Non-pigmented ciliary epithelial cell (primary cell): ENCODE measurements at regions not wholly inside any gene's neighbourhood (a gene's known extent, or its start where the extent isn't known, plus 50 kb on each side); places are given as distances from the start of the nearest gene placed in this dataset.

Experiments used
- DNase-seq: peaks from one replicate; pipeline ENCODE4 v3.0.0-alpha.2; 2010; ENCODE audit warnings: low read depth

- no peak for DNase-seq
Observed at GRCh38 chr4:96786306-96786705, 946.4 kb downstream of the PDHA2 start.

GRCh38 chr4:96787766-96788165 lies 947.9 kb downstream of the PDHA2 start:
- DNase-seq, result no peak

DNA sequence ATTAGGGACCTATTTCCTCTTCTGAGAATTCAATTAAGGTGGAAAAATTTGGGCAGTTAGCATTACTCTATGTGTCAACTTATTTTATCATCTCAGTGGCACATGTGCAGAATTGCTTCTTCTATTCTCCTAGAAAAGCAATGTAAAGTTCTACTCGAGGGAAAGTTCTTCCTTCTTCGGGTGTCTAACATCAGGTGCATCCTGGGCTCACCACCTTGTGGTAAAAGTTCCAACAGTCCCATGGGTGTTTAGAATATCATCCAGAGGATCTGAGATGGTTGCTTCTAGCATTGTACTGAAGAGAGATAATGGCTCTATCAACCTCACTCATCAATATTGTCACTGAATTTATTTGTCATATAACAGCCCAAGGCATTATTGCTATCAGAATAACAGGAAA lies 969.7 kb downstream of the PDHA2 start:
- DNase-seq, result no peak

GRCh38 chr4:96827086-96827485 lies 987.2 kb downstream of the PDHA2 start:
- DNase-seq, result no peak

- peak; percentile 32 for DNase-seq
Observed at GRCh38 chr4:96833831-96834230, 993.9 kb downstream of the PDHA2 start.

GRCh38 chr4:96835991-96836390 lies 996.1 kb downstream of the PDHA2 start:
- no peak for DNase-seq

DNA sequence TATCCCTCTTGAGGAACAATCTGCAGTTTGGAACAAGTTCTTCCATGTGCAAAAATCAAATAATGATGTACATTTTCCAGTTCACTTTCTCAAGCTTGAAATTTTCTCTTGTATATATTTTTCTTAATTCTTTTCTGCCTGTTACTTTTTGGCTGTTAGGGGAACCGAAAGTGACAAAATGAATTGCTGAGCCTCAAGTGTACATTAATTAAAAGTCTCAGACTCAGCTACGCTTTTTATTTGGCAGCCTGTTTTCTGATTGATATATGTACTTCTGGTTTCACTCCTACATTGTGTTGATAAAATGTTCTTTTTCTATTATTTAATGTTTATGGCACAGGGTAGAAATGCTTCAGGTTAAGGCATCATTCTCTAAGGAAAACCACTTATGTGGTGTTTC lies 999.5 kb downstream of the PDHA2 start:
- DNase-seq, result no peak

DNA sequence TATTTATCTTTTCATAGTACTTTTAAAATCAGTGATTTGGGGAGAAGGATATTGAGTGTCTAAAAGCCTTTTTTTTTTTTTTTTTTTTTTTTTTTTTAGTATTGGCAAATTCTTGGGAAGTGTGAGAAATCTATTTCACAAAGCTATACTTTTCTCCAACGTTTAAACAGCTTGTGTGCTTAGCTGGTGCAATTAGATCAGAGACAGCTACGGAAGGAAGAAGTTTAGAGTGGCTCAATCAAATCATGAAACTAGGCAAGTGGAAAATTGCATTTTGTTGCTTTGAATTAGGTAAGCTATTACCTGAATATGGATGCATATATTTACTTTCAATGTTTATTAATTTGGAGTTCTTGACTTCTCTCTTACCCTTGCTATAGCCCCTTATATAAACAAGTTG lies 1001.9 kb downstream of the PDHA2 start:
- DNase-seq, result no peak

DNA sequence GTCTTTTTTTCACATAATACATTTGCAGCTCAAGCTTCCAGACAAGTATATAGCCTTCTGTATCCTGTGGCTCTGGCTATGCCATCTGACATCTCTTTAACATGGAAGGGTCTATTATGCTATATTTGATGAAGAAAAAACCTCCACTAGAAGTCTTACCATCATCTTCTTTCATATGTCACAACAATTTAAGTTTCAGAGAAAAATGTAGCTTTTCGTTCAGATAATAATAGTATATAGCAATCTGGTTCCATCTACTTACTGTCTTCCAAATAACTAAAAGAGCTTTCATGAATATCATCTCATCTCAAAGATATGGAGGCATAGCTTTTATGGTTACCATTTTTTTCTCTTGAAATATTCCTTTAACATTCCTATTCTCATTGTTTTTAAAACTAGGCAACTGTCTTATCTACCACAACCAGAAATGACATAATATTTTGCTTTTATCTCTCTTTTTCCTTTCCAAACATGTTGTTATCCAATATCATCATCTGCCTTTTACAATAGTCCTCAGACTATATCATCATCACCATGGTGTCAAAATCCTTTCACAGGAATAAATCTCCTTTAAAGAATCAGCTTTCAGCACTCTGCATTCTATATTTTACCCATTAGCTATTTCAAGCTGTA lies 1005.1 kb downstream of the PDHA2 start:
- no peak for DNase-seq

DNA sequence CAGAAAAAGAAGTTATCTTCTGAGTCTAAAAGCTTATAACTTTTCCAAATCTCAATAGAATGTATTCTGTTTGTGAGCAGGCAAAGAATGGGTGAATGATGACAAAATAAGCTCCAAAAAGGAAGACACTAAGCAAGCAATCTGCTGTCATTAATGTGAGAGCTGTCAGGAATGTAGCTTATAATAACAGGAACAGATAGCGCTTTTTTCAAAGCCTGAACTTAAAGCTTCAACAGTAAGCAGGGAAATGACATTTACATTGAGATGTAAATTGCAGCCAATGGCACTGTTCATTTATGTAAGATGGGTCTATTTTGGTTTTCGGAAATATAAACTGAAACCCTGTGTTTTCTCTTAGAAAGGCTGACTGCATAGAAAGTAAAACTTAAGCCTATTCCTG lies 1005.9 kb downstream of the PDHA2 start:
- DNase-seq, result no peak

DNA sequence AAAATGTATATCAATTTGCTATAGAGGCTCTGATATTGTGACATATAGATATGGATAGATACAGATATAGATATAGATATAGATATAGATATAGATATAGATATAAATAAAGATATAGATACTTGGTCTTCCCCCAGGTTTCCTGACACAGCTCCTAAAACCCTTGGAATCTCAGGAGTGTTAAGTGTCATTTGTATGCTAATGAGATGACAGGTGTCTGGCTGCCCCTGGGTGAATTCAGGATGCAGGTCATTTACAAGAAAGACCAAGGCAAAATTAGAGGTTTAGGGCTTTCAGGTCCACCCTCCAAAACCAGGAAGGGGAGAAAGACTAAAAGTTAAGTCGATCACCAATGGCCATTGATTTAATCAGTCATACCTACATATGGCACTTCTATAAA lies 1034.8 kb downstream of the PDHA2 start:
- DNase-seq, result no peak

GRCh38 chr4:96879527-96879926 lies 1039.6 kb downstream of the PDHA2 start:
- DNase-seq, result no peak

- DNase-seq, result no peak
Observed at GRCh38 chr4:96887857-96888256, 1048.0 kb downstream of the PDHA2 start.

DNA sequence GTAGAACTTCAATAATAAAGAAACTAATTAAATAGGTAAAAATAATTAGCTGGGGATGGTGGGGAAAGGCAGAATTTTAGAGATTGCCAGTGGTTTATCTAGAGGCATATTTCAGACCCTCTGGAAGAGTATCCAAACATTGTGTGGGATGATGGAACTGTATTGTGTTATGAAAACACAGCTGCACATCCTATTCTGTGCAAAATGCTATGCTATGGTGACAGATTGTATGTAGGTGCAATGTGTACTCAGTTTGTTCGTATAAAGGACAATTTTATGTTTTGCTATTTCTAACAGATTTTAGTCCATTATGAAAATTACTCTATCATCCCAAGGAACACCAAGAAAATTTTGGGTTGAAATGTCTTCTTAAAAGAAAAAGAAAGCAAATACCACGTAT lies 1054.7 kb downstream of the PDHA2 start:
- no peak for DNase-seq

- no peak for DNase-seq
Observed at GRCh38 chr4:96895826-96896225, 1055.9 kb downstream of the PDHA2 start.

DNA sequence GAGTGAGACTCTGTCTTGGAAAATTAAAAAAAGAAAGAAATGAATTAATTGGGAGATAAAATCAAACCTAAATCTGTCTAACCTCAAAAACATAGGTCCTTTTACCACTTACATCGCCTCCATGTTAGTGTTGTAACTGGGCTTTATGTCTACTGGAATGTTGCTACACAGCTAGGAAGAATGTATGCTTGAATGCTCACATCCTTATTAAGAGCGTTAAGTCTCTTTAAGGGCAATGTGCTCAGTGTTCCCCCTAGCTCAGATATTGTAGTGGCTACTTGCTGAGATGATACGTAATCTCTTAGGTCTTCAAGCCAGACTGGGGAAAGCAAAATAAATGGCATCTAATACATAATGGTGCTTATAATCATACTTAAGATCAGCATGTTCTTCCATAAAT lies 1072.8 kb downstream of the PDHA2 start:
- peak; percentile 14 for DNase-seq

GRCh38 chr4:96913441-96914080 lies 1073.7 kb downstream of the PDHA2 start:
- DNase-seq, result peak; percentile 30

DNA sequence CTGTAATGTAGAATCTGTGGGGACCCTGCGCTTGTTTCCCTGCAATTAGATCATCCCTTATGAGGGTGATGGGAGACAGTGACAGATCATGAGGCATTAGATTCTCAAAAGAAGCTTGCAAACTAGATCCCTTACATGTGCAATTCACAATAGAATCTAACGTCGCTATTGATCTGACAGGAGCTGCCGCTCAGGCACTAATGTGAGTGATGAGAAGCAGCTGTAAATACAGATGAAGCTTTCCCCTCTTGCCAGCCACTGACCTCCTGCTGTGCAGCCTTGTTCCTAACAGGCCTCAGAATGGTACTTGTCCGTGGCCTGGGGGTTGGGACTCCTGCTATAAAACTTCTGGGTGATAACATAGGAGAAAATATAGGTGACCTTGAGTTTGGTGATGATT lies 1076.8 kb downstream of the PDHA2 start:
- no peak for DNase-seq

- no peak for DNase-seq
Observed at GRCh38 chr4:96936886-96937285, 1097.0 kb downstream of the PDHA2 start.

DNA sequence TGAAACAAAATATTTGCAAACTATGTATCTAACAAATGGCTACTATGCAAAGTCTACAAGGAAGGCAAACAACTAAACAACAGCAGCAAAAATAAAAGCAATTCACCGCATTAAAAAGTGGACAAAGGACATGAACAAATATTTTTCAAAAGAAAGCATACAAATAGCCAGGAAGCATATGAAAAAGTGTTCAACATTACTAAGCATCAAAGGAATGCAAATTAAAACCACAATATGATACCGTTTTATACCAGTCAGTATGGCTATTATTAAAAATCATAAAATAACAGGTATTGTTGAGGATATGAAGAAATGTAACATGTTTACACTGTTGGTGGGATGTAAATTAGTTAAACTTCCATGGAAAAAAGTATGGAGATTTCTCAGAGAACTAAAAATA lies 1106.7 kb downstream of the PDHA2 start:
- no peak for DNase-seq

DNA sequence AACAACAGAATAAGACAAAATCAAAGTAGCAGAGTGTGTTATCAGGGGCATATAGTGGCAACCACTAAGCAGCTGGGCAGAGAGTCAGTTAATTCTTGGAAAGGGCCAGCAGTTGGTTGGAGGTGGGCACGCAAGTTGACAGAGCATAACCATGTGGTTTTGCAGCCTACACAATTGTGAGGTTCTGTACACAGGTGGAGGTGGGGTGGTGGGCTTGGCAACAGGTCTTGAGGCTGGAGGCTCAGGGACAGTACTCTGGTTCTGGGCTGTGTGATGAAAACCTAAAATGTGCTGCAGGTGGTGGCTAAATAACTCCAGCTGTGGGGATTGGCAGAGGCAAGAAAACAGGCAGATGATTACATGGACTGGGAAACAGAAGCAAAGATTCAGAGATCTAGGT lies 1112.7 kb downstream of the PDHA2 start:
- DNase-seq, result no peak

GRCh38 chr4:96955226-96955625 lies 1115.3 kb downstream of the PDHA2 start:
- DNase-seq, result no peak

GRCh38 chr4:96955691-96956090 lies 1115.8 kb downstream of the PDHA2 start:
- no peak for DNase-seq

GRCh38 chr4:96969455-96969854 lies 1129.6 kb downstream of the PDHA2 start:
- DNase-seq, result no peak
